WERI-Rb-1 (cell line): ENCODE measurements at regions not wholly inside any gene's neighbourhood (a gene's known extent, or its start where the extent isn't known, plus 50 kb on each side); places are given as distances from the start of the nearest gene placed in this dataset.

Experiments
- DNase-seq: peaks from one replicate; pipeline ENCODE4 v3.0.0-alpha.2; 2020
- H3K27ac ChIP-seq: fragments of 250-450 bp; sonication (Bioruptor Pico); 2 replicates; pipeline ENCODE4 v1.5.1; 2020; ENCODE audit warnings: mild to moderate bottlenecking, moderate library complexity
- H3K27me3 ChIP-seq: fragments of 250-450 bp; sonication (Bioruptor Pico); 2 replicates; pipeline ENCODE4 v1.5.1; 2021; ENCODE audit warnings: mild to moderate bottlenecking, low read depth, moderate library complexity; ENCODE audit not compliant: insufficient read depth, severe bottlenecking
- H3K36me3 ChIP-seq: fragments of 250-450 bp; sonication (Bioruptor Pico); 2 replicates; pipeline ENCODE4 v1.5.1; 2020; ENCODE audit warnings: mild to moderate bottlenecking, moderate library complexity
- H3K4me3 ChIP-seq: 2 replicates; pipeline ENCODE4 v1.5.1; 2011; ENCODE audit warnings: low read depth, mild to moderate bottlenecking, control low read depth, low read length
- H3K9me3 ChIP-seq: fragments of 250-450 bp; sonication (Bioruptor Pico); 2 replicates; pipeline ENCODE4 v1.5.1; 2021; ENCODE audit warnings: mild to moderate bottlenecking, moderate library complexity; ENCODE audit not compliant: severe bottlenecking
- TF ChIP-seq, protein P1 (sequence below): IDR thresholded peaks from 2 replicates; pipeline ENCODE4 v1.5.1; 2011; ENCODE audit warnings: low read depth, mild to moderate bottlenecking, control low read depth, inconsistent platforms, low read length

DNA sequence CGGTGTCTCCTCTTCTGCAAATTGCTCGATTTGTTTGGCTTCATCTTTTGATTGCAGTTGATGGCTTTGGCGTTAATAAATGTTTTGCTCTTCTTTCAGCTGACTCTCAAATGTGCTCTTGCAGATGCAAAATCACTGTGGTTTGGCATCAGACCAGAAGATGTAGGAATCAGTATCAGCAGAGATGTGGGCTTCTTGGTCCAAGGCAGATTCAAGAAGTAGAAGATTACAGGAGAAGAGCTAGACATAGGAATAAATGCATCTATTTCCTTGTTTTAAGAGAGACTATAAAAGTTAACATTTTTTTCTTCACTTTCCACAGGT is 59.8 kb upstream of the BACH1 start:
- Histone ChIP-seq H3K27me3 (no peaks in the 10 kb centered on the region), H3K9me3 (peaks cover 4% of the 10 kb centered on the region), H3K36me3 (no peaks in the 10 kb centered on the region), H3K4me3 (no peak overlapping the region), H3K27ac (no peak overlapping the region)
- TF ChIP-seq, protein P1, sequence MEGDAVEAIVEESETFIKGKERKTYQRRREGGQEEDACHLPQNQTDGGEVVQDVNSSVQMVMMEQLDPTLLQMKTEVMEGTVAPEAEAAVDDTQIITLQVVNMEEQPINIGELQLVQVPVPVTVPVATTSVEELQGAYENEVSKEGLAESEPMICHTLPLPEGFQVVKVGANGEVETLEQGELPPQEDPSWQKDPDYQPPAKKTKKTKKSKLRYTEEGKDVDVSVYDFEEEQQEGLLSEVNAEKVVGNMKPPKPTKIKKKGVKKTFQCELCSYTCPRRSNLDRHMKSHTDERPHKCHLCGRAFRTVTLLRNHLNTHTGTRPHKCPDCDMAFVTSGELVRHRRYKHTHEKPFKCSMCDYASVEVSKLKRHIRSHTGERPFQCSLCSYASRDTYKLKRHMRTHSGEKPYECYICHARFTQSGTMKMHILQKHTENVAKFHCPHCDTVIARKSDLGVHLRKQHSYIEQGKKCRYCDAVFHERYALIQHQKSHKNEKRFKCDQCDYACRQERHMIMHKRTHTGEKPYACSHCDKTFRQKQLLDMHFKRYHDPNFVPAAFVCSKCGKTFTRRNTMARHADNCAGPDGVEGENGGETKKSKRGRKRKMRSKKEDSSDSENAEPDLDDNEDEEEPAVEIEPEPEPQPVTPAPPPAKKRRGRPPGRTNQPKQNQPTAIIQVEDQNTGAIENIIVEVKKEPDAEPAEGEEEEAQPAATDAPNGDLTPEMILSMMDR = no peak
- DNase-seq = no peak

DNA sequence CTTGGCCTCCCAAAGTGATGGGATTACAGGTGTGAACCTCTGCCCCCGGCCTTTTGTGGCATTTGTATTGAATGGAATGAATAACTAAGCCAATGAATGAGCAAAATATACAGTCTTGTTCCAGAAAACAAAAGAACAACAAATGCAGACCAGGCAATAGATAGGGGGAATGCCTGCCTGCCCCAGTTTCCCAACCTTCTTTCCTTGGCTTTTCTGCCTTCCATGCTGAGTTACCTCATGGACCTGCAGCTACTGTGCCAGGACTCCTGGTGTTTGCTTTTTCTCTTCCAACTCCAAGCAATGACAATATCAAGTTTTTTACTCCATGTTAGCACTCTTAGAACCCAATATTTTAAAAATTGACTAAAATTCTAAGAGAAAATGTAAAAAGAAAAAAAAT is 58.6 kb upstream of the BACH1 start:
- H3K9me3 ChIP-seq = no peaks in the 10 kb centered on the region
- TF ChIP-seq, protein P1 = no peak
- no peak for DNase-seq
- H3K4me3 ChIP-seq = no peak overlapping the region
- no peak overlapping the region for H3K27ac ChIP-seq
- no peaks in the 10 kb centered on the region for H3K36me3 ChIP-seq
- no peaks in the 10 kb centered on the region for H3K27me3 ChIP-seq

DNA sequence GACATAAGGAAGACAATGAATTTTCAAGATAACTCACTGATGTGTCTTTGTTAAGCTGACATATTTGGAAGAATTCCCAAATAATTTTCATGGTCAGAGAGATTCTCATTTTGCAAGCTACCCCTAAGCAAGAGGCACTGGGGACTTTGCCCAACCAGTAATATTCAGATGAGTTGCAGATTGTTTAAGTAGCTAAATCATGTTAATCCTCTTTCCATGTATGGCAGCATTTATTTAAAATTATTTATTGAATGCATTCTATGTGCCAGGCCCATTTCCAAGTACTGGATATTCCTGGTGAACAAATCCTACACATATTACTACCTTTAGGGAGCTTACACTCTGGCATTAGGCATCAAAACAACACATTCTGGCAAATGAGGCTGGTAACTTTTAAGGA is 56.5 kb upstream of the BACH1 start:
- TF ChIP-seq, protein P1 = no peak
- DNase-seq = no peak
- H3K9me3 ChIP-seq = no peaks in the 10 kb centered on the region
- H3K4me3 ChIP-seq = no peak overlapping the region
- no peak overlapping the region for H3K27ac ChIP-seq
- no peaks in the 10 kb centered on the region for H3K36me3 ChIP-seq
- no peaks in the 10 kb centered on the region for H3K27me3 ChIP-seq

DNA sequence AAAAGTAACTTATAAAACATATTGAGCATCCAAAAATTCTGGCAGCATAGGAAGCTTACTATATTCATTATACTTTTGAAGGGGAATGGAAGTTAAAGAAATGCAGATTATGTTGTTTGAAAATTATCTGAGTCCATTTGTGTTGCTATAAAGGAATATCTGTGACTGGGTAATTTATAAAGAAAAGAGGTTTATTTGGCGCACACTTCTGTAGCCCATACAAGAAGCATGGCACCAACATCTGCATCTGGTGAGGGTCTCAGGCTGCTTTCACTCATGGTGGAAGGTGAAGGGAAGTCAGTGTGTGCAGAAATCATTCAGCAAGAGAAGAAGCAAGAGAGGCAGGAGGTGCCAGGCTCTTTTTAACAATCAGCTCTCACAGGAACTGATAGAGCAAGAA is 55.5 kb upstream of the BACH1 start:
- Histone ChIP-seq H3K27ac (no peak overlapping the region), H3K36me3 (no peaks in the 10 kb centered on the region), H3K27me3 (no peaks in the 10 kb centered on the region), H3K4me3 (no peak overlapping the region), H3K9me3 (no peaks in the 10 kb centered on the region)
- no peak for DNase-seq
- TF ChIP-seq, protein P1 = no peak

DNA sequence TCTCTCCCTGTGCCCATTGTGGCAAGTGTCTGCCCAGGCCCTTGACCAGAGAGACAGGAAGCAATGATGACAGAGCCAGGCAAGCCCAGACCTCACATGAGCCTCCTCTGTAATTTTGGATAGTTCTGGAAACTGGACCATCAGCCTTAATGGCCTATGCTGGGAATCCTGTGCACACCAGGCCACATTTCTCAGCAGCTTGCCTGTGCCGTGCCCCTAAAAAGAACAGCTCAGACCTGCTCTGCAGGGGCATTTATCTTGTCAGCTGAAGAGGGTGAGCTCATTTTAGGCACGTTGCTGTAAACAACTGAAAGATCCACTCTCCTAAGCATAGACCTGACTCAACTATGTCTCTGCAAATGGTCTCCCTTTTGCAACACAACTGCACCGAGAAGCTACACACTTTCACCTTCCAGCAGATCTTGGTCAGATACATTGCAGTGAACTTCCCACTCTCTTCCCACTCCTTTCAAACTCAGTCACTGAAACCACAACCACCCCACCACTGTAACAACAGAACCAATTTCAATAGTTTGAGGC is 53.5 kb upstream of the BACH1 start:
- H3K27ac ChIP-seq = no peak overlapping the region

DNA sequence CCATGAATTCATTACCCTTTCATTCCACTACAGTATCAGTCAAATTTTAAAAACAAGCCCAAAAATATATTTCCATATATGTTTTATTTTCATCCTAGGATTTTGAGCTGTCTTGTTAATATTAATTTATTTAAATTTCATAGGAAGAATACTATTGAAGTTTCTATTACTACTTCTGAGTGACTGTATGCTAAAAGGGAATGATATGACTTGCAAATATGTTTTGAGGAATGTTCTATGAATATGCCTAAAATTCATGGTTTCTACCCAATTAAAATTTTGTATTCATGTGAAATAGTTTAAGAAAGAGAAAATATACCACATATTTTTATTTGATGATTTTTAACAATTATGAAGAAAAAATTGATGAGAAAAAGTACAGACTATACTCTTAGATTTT is 52.9 kb upstream of the BACH1 start:
- no peak overlapping the region for H3K27ac ChIP-seq
- no peaks in the 10 kb centered on the region for H3K36me3 ChIP-seq
- no peaks in the 10 kb centered on the region for H3K27me3 ChIP-seq
- no peak for DNase-seq
- H3K9me3 ChIP-seq = peaks cover 3% of the 10 kb centered on the region
- TF ChIP-seq, protein P1 = no peak
- no peak overlapping the region for H3K4me3 ChIP-seq

More for the DNA sequence above, 53.5 kb upstream of the BACH1 start:
- H3K27me3 ChIP-seq = no peaks in the 10 kb centered on the region
- H3K36me3 ChIP-seq = no peaks in the 10 kb centered on the region
- TF ChIP-seq, protein P1 = no peak
- no peak overlapping the region for H3K4me3 ChIP-seq
- H3K9me3 ChIP-seq = peaks cover 3% of the 10 kb centered on the region
- no peak for DNase-seq
